ENCODE measurements at regions not wholly inside any gene's neighbourhood (a gene's known extent, or its start where the extent isn't known, plus 50 kb on each side); places are given as distances from the start of the nearest gene placed in this dataset.

DNA sequence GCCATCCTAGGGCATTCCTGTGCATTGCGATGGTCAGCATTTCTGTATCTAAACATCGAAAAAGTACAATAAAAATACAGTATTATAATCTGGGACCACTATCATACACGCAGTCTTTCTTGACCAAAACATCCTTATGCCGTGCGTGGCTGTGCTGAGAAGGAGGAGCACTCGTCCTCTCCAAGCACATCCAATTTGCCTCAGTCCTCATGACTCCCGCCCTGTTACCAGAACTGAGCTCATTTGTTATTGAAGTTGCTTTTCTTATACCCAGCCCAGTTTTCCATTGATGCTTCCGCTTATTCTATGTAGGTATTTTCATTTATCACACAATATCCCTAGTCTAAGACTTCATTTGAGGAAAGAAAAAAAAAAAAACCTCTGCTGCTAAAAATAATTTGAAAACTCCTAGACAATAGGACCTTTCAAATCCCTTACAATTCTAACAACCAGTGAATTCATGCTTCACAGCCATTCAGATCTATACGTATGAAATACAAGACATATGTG is 236.9 kb upstream of the PLEKHG7 start:
- no peak for DNase-seq (ENCODE audit: low spot score)

DNA sequence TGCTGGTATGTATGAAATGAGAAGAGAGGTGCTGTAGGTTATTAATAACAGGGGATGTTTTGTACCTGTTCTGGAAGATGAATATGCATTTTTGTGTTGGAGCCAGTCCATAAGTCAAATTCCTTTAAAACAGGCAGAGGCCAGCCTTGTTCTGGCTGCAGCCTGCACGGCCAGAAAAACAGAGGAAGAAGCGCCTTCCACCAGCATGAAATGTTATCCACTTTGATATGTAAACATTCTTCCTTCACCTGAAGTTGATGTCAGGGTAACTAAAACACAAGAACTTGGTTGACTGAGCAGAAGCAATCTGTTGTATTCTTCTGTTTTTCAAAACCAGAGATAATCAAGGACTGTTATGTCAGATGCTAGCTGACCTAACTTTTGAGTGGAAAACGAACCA is 237.9 kb upstream of the PLEKHG7 start:
- DNase-seq (ENCODE audit: low spot score) = no peak

DNA sequence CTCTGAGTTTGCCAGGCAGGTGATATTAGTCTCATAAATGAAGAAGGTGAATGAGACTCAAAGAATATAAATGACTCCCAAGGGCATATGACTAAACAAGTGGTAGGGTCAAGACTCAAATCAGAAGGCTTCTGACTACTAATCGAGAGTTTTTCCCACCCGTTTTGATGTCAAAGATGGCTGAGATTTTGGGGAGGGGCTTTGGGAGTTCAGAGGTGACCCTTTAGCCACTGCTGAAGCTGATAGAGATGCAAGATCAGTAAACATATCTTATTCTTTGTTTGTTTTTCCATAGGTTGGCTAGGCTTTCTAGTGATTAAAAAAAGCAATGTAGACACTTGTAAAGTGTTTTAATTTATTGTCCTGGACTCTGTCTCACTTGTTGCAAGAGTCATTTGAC is 239.6 kb upstream of the PLEKHG7 start:
- DNase-seq (ENCODE audit: low spot score) = no peak

DNA sequence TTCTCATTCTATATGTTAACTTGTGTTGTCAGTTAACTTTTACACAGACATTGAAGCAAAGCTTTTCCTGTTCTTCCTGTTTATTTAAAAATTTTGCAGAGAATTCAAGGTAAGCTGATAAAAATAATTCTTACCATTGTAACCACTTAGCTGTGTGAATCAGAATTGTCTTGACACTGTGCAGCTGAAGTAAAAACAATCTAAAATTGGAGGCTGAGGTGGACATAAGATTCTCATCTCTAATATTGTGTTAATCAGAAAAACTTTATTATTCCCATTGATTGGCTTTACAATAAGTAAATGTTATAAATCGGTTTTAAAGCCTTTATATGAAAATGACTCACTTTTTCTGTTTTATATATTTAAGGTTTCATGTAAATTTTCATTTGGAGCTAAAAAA is 240.3 kb upstream of the PLEKHG7 start:
- no peak for DNase-seq (ENCODE audit: low spot score)

DNA sequence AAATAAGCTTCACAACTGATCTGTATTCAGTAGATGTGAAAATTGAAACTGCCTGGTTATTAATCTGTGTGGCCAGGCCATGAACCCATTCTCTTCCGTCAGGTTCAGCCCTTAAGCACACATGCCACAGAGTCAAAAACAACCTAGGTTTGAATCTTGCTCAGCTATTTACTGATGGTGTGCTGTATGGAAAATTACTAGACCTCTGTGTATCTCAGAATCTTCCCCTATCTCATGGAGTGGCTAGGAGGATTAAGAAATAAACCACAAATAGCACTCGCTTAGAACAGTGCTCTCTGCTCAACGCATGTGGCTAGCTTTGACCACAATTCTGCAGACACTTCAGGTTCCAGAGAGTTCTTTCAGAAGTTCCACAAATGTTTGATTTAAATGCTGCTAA is 240.7 kb upstream of the PLEKHG7 start:
- DNase-seq (ENCODE audit: low spot score) = peak; percentile 38

DNA sequence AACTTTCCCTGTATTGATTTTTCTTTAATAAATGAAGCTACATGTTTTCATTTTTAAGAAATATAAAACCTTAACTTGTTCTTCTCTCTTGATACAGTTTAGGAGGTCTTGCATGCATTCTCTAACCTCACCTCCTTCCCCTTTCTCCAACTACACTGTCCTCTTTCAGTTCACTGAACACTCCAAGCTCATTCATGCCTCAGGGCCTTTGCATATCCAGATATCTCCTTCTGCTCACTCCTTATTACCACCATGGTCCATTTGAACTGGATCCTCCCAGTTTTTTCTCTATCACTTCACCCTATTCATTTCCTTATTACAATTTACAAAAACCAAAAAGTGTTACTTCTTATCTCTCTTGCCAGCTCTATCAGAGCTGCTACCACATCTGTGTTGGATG is 242.9 kb upstream of the PLEKHG7 start:
- no peak for DNase-seq (ENCODE audit: low spot score)

DNA sequence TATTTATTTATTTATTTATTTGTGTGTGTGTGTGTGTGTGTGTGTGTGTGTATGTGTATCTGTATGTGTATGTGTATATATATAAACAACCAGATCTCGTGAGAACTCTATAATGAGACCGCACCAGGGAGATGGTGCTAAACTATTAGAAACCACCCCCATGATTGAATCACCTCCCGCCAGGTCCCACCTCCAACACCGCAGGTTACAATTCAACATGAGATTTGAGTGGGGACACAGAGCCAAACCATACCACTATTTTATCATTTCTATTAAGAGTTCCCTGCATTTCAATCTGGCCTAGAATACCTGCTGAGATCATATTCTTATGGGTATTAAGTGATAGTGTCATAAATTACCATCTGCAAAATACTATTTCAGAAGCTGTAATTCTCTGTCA is 243.8 kb upstream of the PLEKHG7 start:
- DNase-seq (ENCODE audit: low spot score) = no peak

DNA sequence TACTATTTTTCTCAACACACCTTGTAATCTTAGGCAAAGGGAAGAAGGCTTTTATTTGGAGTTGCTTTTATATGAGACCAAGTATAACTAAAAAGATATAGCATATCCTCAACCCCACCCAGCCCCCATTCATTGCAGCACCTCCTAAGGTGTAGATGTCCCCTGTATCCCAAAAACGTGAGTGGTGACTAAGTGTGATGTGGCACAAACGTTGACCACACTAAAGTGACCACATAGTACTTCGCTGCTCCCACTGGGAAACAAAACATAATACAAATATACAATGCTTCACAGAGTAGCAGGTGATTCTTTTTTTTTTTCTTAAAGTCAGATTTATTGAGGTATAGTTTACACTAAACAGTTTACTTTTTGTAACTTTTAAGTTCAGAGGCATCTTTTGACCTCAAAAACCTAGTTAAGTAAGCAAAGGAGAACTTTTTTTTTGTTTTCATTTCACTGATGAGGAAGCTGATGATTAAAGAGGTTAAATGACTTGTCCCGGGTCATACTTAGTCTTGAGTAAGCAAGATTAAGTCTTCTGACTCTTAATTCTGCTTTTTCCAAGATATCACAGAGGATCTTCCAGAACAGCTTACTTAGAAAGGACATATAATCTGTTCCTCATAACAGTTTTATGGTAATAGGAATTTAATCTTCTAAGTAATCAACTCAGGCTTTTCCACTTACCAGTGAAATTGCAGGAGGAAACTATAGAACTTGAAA is 245.2 kb upstream of the PLEKHG7 start:
- no peak for DNase-seq (ENCODE audit: low spot score)

DNA sequence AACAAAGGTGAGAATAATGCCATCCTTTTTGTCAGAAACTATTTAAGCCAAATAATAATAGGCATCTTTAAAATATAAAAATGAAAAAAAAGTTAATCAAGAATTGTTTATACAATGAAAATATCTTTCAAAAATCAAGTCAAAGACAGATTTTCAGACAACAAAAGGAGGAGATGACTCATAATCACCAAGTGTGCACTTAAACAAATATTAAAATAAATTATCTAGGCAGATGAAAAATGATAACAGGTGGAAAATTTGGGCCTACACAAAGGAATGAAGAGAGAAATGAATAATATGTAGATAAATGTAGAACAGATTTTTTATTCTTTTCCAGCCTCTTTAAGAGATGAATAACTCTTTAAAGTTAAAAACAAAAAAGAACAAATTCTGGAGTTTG is 250.0 kb upstream of the PLEKHG7 start:
- DNase-seq (ENCODE audit: low spot score) = no peak

DNA sequence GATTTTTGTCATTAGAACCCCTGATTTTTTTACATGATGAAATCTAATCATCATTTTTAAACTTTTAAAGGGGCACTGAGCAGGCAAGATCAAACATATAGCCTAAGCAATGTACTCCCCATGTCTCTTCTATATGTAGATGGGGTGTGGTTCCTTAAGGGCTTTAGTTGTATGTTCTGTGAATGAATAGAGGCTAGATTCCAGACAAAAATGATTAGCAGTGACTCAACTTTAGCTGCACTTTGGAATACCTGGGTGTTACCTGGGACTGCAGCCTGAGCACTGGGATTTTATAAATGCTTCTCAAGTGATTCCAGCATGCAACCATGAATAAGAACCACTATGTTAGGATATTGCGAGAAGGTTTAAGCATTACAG is 256.7 kb upstream of the PLEKHG7 start:
- no peak for DNase-seq (ENCODE audit: low spot score)

DNA sequence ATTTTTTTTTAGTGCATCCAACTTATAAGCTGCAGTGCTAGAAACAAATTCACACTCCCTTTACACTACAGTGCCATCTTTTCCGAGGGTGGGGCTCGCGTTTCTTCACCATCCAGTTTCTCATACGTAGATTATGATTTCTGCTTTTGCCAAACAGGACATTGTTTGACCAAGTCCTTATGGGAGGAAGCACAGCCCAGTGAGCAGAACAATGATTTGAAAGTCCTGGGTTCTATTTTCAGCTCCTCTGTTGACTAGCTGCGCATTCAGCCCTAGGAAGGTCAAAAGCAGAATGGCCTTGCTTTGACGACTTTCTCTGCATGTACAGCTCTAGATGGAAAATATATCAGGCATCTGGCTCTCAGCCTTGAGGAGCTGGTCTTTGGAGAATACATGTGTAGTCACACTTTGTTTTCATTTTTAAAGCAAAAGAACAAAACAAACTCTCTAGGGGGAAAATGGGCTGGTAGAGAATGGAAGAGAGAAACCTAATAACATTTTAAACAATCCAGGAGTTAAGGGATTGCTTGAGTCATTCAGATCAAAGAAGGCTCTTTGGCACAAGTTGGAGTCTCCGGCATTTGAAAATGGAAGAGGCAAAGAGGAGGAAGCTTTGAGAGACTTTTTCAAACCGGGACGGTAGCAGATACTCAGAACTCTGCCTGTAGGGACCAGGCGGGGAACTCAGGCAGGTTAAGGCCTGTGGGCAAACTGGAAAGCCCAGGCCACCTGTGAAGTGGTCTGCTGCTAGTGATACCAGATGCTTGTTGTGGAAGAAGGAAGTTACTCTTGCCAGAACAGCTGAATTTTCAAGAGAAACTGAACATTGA is 257.3 kb upstream of the PLEKHG7 start:
- no peak for DNase-seq (ENCODE audit: low spot score)

DNA sequence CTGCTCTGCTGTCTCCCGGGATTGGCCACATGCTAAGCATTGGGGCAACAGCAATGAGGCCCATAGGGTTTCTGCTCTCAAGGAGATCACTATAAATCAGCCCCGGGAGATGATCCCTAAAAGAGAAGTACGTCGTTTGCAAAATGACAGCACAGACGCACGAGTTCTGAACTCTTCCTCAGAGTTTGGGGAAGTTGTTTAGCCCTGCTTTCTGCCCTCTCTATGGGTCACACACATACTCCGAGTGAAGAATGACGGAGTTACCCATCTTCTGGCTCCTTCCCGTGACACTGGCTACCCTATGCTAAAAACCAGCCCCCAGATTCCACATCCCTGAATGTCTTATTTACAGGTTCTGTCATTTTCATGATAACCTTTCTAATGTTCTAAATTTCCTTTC is 258.0 kb upstream of the PLEKHG7 start:
- DNase-seq (ENCODE audit: low spot score) = peak; percentile 65

DNA sequence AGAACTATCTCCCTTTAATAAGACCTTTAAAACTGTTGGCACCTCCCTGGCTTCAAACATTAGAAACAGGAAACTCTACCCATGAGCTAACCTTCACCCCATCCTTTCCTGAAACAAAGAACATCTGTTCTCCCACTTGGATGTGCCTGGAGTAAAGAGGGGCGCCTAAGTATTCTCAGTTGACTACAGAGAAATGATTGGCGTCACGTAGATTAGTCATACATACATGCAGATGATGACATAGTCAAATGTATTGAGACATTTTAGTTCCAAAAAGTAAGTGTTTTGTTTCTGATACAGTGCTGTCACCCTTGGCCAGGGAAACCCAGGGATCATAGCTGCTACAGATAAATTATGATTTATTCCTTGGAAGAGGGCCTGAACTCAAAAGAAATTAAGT is 260.0 kb upstream of the PLEKHG7 start:
- DNase-seq (ENCODE audit: low spot score) = no peak

DNA sequence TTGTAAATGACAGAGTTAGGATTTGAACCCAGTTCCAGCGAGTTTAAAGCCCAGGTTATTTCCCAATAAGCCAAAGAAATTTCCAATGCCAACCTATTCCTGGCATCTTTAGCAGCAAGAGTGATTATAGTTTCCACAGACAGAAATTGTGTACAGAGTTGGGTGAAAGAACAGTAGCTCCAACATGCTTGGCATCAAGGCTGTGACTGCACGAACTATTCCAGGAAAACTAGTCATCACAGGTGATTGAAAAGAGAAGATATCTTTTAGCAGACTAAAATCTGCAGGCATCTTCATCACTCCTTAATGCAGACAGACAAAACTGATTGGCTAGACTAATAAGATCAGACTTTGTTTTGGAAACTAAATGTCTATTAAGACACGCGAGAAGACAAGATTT is 262.7 kb upstream of the PLEKHG7 start:
- no peak for DNase-seq (ENCODE audit: low spot score)

DNA sequence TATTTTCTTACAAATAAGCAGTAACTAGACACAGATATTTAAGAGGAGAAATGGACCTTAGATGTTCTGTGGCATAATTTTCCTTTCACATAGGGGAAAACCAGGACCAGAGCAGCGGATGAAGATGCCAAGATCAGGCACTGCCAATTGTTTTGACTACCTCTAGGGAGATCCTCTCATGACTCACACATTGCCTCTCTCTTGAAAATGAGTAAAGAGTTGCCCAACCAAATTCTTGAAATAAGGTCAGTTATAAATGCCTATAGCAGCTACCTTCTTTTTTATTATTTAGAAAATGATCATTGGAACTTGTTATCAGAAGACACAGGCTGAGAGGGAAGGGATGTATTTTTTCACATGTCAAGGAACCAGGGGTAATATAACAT is 263.4 kb upstream of the PLEKHG7 start:
- no peak for DNase-seq (ENCODE audit: low spot score)

DNA sequence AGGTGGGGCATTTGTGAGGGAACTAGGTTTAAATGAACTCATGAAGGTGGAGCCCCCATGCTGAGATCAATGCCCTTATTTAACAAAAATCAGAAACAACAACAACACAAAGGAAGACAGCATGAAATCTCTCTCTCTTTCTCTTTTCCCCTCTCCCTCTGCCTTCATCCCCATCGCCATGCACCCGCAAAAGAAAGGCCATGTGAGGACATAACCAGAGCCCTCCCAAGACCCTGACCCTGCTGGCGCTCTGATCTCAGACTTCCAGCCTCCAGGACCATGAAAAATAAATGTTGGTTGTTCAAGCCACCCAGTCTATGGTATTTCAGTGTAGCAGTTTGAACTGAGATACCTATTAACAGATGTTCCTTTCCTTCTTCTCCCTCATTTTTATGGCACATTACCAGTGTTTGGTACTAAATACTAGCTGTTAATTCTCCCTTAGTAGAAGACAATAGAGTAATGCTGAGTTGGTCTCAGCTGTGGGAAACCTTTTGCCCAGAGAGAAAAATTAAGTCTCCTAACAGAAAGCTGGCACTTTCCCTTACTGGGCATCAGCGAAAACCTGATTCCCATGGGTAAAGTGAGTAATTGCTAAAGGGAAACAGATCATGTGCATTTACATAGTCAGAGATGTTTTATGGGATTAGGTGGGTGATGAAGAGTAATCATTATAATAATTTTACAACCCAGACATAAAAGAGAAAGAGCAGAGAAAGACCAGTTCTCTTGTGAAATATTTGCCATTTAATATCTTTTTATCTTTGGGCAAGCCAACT is 264.0 kb upstream of the PLEKHG7 start:
- DNase-seq (ENCODE audit: low spot score) = no peak

DNA sequence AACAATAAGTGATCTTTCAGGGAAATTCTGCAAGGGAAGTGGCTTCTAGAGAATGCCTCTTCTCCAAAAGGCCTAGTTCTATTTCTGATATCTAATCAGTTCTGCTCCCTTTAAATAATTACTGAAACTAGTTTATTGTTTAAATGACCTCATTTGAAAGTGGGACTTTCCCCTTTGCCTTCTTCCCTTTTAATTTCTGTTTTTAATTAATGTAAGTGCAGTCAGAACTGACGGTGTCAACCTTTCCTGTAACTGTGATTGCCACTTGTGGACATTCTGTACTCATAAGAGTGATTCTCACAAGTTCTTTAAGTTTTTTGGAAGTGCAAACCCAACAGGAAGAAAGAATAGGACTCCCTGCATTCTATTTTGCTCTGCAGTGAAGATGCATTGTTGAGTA is 265.3 kb upstream of the PLEKHG7 start:
- DNase-seq (ENCODE audit: low spot score) = no peak

DNA sequence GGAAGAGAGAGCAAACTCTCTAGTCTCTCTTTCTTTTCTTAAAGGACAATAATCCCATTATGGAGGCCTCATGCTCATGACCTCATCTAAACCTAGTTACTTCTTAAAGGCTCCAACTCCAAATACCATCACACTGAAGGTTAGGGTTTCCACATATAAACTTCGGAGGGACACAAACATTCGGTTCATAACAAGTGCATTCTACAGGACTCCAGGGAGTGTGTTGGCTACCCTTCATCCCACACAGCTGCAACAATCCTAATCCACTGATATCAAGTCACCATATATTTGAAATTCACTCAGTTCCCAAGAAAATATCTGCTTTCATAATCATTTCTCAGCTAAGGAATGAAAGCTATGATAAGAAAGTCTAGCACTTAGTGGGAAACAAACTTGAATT is 265.9 kb upstream of the PLEKHG7 start:
- no peak for DNase-seq (ENCODE audit: low spot score)

DNA sequence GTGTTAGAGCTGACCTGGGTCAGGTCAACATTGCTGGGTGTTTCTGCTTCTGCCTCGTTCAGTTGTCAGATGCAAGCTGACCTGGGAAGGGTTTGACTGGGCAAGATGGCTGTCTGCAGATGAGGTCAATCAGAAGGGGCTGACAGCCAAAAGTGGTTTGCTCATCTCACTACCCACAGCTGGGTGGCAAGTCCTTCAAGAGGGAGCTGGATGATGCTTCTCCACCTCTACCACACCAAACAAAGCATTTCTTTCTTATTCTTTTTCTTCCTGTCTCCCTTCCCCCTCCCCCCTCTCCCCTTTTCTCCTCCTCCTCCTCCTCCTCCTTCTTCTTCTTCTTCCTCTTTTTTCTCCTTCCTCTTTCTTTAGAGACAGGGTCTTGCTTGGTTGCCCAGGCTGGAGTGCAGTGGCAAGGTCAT is 268.2 kb upstream of the PLEKHG7 start:
- no peak for DNase-seq (ENCODE audit: low spot score)

DNA sequence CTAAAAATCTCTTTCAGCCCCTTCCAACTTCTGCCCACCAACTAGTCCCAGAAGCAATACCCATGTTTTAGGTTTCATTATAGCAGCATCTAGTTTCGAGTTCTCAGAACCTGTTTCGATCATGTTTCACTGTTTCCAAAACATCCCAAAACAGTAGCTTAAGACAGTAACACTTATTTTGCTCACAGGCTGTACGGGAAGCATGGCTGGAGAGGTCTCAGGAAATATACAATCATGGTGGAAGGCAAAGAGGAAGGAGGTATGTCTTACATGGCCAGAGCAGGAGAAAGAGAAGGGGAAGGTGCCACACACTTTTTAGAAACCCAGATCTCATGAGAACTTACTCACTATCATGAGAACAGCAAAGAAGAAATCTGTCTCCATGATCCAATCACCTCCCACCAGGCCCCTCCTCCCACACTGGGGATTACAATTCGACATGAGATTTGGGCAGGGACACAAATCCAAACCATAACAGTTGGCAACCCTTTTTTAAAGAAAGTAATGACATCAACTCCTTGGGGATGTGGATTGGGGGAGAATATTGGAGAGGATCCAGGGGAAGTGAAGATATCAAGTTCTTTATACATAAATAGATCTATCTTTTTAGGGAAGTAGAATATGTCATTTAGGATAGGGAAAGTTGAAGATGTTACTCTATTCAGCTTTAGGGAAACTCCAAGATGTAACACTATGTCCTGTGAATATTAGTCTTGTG is 269.9 kb upstream of the PLEKHG7 start:
- no peak for DNase-seq (ENCODE audit: low spot score)

DNA sequence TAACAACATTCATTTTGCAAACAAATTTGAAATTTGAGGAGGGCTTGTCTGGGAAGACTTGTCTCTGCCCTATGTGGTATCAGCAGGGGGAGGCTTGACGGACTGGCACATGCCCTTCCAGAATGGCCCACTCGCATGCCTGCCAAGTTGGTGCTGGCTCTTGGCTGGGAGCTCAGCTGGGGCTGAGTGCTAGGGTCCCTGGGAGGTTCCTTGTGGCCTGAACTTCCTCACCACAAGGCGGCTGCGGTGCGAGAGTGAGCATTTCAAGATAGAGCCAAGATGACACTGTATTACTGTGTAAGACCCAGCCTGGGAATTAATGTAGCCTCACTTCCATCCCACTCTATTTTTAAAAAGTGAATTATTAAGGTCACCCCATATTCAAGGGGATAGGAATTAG is 271.6 kb upstream of the PLEKHG7 start:
- DNase-seq (ENCODE audit: low spot score) = no peak

DNA sequence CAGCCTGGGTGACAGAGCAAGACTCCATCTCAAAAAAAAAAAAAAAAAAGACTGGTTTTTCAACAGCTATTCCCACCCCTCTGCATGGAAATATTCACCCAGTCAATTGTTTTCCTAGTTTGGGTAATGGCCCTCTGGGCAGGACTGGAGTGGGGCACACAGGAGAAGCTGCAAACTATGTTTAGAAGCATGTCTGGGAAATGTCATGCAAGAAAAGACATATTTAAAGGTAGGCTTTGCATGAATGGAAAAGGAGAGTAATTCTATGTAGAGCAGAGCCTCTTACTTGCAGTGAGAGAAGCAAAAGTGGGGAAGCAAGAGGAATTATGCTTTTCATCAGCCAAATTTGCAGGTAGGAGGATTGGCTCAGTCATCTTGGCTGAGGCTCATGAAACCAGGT is 276.5 kb upstream of the PLEKHG7 start:
- no peak for DNase-seq (ENCODE audit: low spot score)

Measured in globus pallidus (tissue), 1 donor.